Keratinocyte (primary cell): ENCODE measurements at regions not wholly inside any gene's neighbourhood (a gene's known extent, or its start where the extent isn't known, plus 50 kb on each side); places are given as distances from the start of the nearest gene placed in this dataset.

Experiments used
- DNase-seq: peaks from one replicate; pipeline ENCODE4 v3.0.0-alpha.2; 2011; ENCODE audit warnings: low read depth, missing footprints, low spot score
- FAIRE-seq: peaks from 2 replicates; lab custom pipeline; 2011; peaks lifted over from hg19 to GRCh38; lab: Jason Lieb, UNC
- H2AFZ ChIP-seq: 2 replicates; pipeline ENCODE4 v1.6.0; 2012; ENCODE audit warnings: low read length, control low read depth, inconsistent platforms; ENCODE audit not compliant: control insufficient read depth
- H3K27ac ChIP-seq: 2 replicates; pipeline ENCODE4 v1.5.1; 2011; ENCODE audit warnings: low read length; ENCODE audit not compliant: control insufficient read depth, insufficient read depth
- H3K27me3 ChIP-seq: 3 replicates; pipeline ENCODE4 v1.6.0; 2011; ENCODE audit warnings: low read length; ENCODE audit not compliant: control insufficient read depth, insufficient read depth; ENCODE audit errors: extremely low read depth
- H3K36me3 ChIP-seq, 2 experiments: 2 replicates in 1 of 2; 3 replicates in 1 of 2; pipeline ENCODE4 v1.5.1; 2011; ENCODE audit warnings: low read length in 2 of 2, mild to moderate bottlenecking in 1 of 2; ENCODE audit not compliant: control insufficient read depth in 2 of 2, insufficient read depth in 2 of 2; ENCODE audit errors: extremely low read depth in 1 of 2
- H3K4me1 ChIP-seq: 3 replicates; pipeline ENCODE4 v1.5.1; 2011; ENCODE audit warnings: low read length; ENCODE audit not compliant: control insufficient read depth, insufficient read depth; ENCODE audit errors: extremely low read depth
- H3K4me2 ChIP-seq: 3 replicates; pipeline ENCODE4 v1.6.0; 2011; ENCODE audit warnings: low read depth, low read length; ENCODE audit not compliant: control insufficient read depth, insufficient read depth; ENCODE audit errors: extremely low read depth
- H3K4me3 ChIP-seq, 3 experiments: fragments of 200-600 bp in 1 of 3; sonication (generic) in 1 of 3; 2 replicates in 2 of 3; 3 replicates in 1 of 3; pipeline ENCODE4 v1.5.1; 2011 to 2016; ENCODE audit warnings: low read length in 3 of 3, mild to moderate bottlenecking in 3 of 3, control low read depth in 2 of 3, inconsistent platforms in 1 of 3, low read depth in 1 of 3, mixed read lengths in 1 of 3, mixed run types in 1 of 3, moderate library complexity in 1 of 3; ENCODE audit not compliant: control insufficient read depth in 2 of 3, insufficient read depth in 2 of 3; ENCODE audit errors: extremely low read depth in 1 of 3
- H3K79me2 ChIP-seq: 2 replicates; pipeline ENCODE4 v1.6.0; 2012; ENCODE audit warnings: low read length; ENCODE audit not compliant: control insufficient read depth, insufficient read depth
- H3K9ac ChIP-seq: 3 replicates; pipeline ENCODE4 v1.6.0; 2011; ENCODE audit warnings: low read length; ENCODE audit not compliant: control insufficient read depth, insufficient read depth; ENCODE audit errors: extremely low read depth
- H3K9me1 ChIP-seq: 3 replicates; pipeline ENCODE4 v1.6.0; 2011; ENCODE audit warnings: low read length; ENCODE audit not compliant: control insufficient read depth, insufficient read depth; ENCODE audit errors: extremely low read depth
- H3K9me3 ChIP-seq: 2 replicates; pipeline ENCODE4 v1.5.1; 2012; ENCODE audit warnings: low read depth, low read length; ENCODE audit not compliant: control insufficient read depth
- H4K20me1 ChIP-seq: 3 replicates; pipeline ENCODE4 v1.6.0; 2011; ENCODE audit warnings: low read length; ENCODE audit not compliant: control insufficient read depth, insufficient read depth; ENCODE audit errors: extremely low read depth
- EZH2 ChIP-seq: IDR thresholded peaks from one replicate; pipeline ENCODE4 v1.6.1; 2012; ENCODE audit warnings: inconsistent platforms, mild to moderate bottlenecking, low read length, moderate library complexity
- dilution Hi-C: fragments of 300-500 bp; cut with MboI; formaldehyde crosslinking; loops from one replicate; pipeline ENCODE4 v1.7.0; 2020; ENCODE audit warnings: low sequenced_read_pairs; ENCODE audit not compliant: extremely low pct_ligation_motif_present
- TF ChIP-seq, protein P1 (sequence below), 3 experiments: IDR thresholded peaks in 1 of 3; conservative IDR thresholded peaks in 1 of 3; optimal IDR thresholded peaks in 1 of 3; 2 replicates in 2 of 3; 3 replicates in 1 of 3; pipeline versions ENCODE3 to v1.5.1; 2011; ENCODE audit warnings: low read length in 3 of 3, mild to moderate bottlenecking in 3 of 3, moderate library complexity in 2 of 3, control low read depth in 1 of 3, inconsistent platforms in 1 of 3; ENCODE audit not compliant: insufficient read depth in 2 of 3; ENCODE audit errors: extremely low read depth in 1 of 3

DNA sequence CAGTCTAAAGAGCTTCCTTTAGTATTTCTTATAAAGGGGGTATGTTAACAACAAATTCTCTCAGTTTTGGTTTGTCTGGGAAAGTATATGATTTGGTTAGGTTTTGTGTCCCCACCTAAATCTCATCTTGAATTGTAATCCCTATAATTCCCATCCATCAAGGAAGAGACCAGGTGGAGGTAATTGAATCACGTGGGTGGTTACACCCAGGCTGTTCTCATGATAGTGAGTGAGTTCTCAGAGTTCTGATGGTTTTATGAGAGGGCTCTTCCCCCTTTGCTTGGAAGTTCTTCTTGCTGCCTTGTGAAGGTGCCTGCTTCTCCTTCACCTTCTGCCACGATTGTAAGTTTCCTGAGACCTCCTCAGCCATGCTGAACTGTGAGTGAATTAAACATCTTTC, 109.1 kb downstream of the MACIR start:
- no peaks in the 10 kb centered on the region for H3K9me1 ChIP-seq

DNA sequence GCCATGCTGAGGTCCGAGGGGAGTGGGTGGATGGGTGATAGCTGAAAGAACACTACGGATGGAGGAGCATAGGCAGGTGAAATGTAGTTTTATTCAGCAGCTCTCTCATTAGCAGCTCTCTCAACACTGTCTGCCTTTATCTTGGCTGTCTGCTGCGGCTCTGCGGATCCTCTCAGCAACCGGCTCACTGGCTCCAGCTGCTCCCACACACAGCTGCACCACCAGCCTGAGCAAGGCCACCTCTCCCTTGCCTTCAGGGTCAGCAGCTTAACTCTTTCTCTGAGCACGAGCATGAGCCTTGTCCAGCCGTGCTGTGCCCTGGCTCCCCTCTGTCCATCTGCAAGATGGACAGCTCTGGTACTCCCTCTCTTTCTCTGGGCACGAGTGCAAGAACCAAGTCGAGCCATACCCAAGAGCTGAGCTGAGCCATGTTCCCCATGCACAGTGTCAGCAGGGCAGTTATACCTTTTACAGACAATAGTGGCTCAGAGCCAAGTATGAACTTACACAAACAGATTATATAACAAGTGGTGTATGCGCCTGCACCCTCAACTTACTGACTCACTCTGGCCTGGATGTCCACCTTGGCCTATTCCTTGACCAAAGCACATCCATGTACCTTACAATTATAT, 108.5 kb downstream of the MACIR start:
- H3K4me3 ChIP-seq = no peak overlapping the region

More for the DNA sequence above, 109.1 kb downstream of the MACIR start:
- Histone ChIP-seq H3K79me2 (no peaks in the 10 kb centered on the region), H2AFZ (no peak overlapping the region), H3K4me2 (no peak overlapping the region), H3K27ac (no peak overlapping the region), H3K36me3 (no peaks in the 10 kb centered on the region), H3K9me3 (no peaks in the 10 kb centered on the region), H3K4me1 (no peaks in the 10 kb centered on the region), H3K9ac (no peak overlapping the region), H3K27me3 (no peaks in the 10 kb centered on the region), H4K20me1 (no peaks in the 10 kb centered on the region), H3K4me3 (no peak overlapping the region)
- FAIRE-seq (no peak), DNase-seq (no peak)
- dilution Hi-C loops = no loop called here
- TF ChIP-seq EZH2 = no peak
- TF ChIP-seq, protein P1, sequence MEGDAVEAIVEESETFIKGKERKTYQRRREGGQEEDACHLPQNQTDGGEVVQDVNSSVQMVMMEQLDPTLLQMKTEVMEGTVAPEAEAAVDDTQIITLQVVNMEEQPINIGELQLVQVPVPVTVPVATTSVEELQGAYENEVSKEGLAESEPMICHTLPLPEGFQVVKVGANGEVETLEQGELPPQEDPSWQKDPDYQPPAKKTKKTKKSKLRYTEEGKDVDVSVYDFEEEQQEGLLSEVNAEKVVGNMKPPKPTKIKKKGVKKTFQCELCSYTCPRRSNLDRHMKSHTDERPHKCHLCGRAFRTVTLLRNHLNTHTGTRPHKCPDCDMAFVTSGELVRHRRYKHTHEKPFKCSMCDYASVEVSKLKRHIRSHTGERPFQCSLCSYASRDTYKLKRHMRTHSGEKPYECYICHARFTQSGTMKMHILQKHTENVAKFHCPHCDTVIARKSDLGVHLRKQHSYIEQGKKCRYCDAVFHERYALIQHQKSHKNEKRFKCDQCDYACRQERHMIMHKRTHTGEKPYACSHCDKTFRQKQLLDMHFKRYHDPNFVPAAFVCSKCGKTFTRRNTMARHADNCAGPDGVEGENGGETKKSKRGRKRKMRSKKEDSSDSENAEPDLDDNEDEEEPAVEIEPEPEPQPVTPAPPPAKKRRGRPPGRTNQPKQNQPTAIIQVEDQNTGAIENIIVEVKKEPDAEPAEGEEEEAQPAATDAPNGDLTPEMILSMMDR (optimal IDR thresholded peaks at IDR 0.05 in 1 of 3, IDR thresholded peaks at IDR 0.05 in 1 of 3, conservative IDR thresholded peaks at IDR 0.05 in 1 of 3; ENCODE audit: extremely low read depth in 1 of 3, insufficient read depth in 2 of 3, low read length in 3 of 3) = no peak

More for the DNA sequence above, 108.5 kb downstream of the MACIR start:
- Histone ChIP-seq H3K27ac (no peak overlapping the region), H3K9me1 (no peaks in the 10 kb centered on the region), H2AFZ (no peak overlapping the region), H3K79me2 (no peaks in the 10 kb centered on the region), H3K27me3 (no peaks in the 10 kb centered on the region), H3K36me3 (no peaks in the 10 kb centered on the region), H3K9me3 (no peaks in the 10 kb centered on the region), H3K9ac (no peak overlapping the region), H4K20me1 (no peaks in the 10 kb centered on the region), H3K4me2 (no peak overlapping the region), H3K4me1 (no peaks in the 10 kb centered on the region)
- dilution Hi-C loops = no loop called here
- DNase-seq (no peak), FAIRE-seq (no peak)
- TF ChIP-seq, protein P1 (optimal IDR thresholded peaks at IDR 0.05 in 1 of 3, IDR thresholded peaks at IDR 0.05 in 1 of 3, conservative IDR thresholded peaks at IDR 0.05 in 1 of 3; ENCODE audit: extremely low read depth in 1 of 3, insufficient read depth in 2 of 3, low read length in 3 of 3) = no peak
